ENCODE measurements at regions not wholly inside any gene's neighbourhood (a gene's known extent, or its start where the extent isn't known, plus 50 kb on each side); places are given as distances from the start of the nearest gene placed in this dataset.

DNA sequence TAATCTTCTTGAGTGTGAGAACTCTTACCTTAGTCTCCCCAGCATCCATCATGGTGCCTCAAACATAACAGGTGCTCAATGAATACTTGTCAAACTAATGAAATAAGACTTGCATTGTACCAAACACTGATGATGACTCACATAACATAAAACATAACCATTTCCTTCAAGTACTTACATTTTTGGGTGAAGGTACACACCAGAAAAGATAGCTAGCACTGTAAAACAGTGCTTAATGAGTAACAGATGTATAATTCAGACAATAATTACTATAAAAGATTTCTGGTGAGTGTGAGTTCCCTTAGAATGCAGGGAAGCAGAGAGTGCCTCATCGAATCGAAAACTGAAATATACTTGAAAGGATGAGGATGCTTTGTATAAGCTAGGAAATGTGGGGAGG, 70.1 kb upstream of the HCCS start:
- no peak for DNase-seq (ENCODE audit: insufficient read length, low spot score)
- FAIRE-seq = no peak
- no peak for TF ChIP-seq CTCF (IDR thresholded peaks at IDR 0.05; ENCODE audit: insufficient read depth, missing control alignments)

GRCh38 chrX:11050013-11050412, 61.1 kb upstream of the HCCS start:
- FAIRE-seq = no peak
- no peak for TF ChIP-seq CTCF (IDR thresholded peaks at IDR 0.05; ENCODE audit: insufficient read depth, missing control alignments)
- DNase-seq (ENCODE audit: insufficient read length, low spot score) = no peak

- FAIRE-seq (no peak), DNase-seq (ENCODE audit: insufficient read length, low spot score) (no peak)
- TF ChIP-seq CTCF (IDR thresholded peaks at IDR 0.05; ENCODE audit: insufficient read depth, missing control alignments) = no peak
Observed at GRCh38 chrX:11053351-11053750, 57.8 kb upstream of the HCCS start.

DNA sequence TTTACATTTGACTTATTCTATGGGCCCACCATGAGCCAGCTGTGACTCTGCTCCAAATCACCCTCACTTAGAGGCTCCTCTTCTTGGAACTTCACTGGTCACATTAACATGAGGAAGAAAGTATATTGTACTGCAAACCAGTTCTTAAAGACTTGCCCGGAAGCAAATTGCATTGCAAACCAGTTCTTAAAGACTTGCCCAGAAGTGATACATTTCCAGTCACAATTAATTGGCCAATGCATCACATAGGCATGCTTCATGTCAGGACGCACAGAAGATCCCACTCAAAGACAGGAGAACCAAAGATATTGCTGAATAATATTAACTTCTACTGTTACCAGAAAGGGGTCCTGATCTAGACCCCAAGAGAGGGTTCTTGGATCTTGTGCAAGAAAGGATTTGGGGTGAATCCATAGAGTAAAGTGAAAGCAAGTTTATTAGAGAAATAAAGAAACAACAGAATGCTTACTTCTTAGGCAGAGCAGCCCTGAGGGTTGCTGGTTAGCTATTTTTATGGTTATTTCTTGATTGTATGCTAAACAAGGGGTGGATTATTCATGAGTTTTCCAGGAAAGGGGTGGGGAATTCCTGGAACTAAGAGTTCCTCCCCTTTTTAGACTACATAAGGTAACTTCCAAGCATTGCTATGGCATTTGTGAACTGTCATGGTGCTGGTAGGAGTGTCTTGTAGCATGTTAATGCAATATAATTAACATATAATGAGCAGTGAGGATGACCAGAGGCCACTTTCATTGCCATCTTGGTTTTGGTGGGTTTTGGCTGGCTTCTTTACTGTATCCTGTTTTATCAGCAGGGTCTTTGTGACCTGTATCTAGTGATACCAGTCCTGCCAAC, 54.6 kb upstream of the HCCS start:
- no peak for TF ChIP-seq CTCF (IDR thresholded peaks at IDR 0.05; ENCODE audit: insufficient read depth, missing control alignments)
- FAIRE-seq (no peak), DNase-seq (ENCODE audit: insufficient read length, low spot score) (no peak)

- no peak for TF ChIP-seq CTCF (IDR thresholded peaks at IDR 0.05; ENCODE audit: insufficient read depth, missing control alignments)
- DNase-seq (ENCODE audit: insufficient read length, low spot score) = no peak
- no peak for FAIRE-seq
Observed at GRCh38 chrX:11059933-11060332, 51.2 kb upstream of the HCCS start.
